NCI-H2081 treated with DMSO at 0.1 percent for 48 hours (cell line): ENCODE measurements at regions not wholly inside any gene's neighbourhood (a gene's known extent, or its start where the extent isn't known, plus 50 kb on each side); places are given as distances from the start of the nearest gene placed in this dataset.
"Not testable (repeated sequence)": the region's sequence is repeated elsewhere in the genome, so short reads cannot be mapped to it uniquely, and the experiment has no call there.

Experiments used
- DNase-seq: peaks from one replicate; lab custom pipeline; 2025; lab: John Stamatoyannopoulos, UW

DNA sequence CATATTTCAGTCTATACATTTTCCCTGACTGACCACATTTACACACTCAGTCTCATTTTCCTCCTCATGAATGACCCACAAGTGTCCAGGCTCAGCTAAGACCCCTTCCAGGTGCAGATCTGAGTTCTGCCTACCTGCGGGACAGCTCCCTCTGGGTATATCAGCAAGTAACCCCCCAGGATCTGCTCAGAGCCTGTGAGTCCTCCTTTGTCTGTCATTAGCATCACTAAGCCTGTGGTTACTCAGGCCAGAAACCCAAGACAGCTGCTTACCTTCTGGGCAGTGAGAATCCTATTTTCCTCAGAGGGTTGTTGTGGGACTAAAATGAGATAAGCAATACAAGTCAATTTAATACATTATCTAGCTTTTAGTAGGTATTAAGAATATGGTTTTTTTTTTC lies 487.6 kb upstream of the BOD1L1 start:
- DNase-seq = no peak

DNA sequence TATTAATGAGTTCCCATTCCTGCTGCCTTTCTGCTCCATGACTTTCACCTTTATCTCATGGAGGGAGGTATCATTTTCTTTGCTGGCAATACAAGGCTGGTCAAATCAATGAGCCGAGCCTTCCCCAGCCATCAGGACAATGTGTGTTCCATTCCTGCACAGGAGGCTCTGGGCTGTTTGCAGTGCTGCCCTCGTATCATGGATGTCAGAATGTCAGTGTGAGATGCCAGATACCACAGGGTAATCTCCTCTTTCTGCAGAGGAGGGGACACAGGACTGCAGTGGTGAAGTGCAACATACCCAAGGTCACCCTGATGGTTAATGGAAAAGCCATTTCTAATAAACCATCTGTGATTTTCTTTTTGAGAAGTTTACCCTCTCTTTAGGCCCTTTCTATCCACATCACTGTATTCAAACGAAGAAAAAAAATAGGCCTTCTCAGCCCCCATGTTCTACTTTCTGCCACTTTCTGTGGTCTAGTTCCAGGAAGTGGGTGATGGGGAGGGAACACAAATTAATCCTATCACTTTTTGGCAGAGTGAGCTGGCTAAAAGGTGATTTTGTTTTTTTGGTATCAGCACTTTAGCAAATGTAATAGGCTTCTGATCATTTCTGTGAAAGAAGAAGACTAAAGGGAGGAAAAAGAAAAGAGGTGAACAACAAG lies 490.2 kb upstream of the BOD1L1 start:
- no peak for DNase-seq

DNA sequence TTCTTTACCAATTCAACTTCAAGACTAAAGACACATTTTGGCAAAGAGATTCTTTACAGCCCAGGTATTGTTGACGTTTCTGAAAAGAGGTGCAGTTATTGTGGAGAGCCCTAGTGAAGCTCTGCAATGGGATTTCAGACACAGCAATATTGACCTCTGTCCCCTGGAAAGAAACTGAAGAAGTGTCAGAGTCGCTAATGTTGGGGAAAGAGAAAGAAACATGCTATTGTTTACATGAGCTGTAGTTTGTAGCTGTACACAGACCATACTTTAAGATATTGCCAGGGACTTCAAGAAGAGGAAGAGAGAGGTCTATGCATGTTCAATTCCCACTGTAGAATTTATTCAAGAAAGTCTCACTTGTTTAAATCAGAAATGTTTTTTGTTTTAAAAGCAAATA lies 497.3 kb upstream of the BOD1L1 start:
- no peak for DNase-seq

DNA sequence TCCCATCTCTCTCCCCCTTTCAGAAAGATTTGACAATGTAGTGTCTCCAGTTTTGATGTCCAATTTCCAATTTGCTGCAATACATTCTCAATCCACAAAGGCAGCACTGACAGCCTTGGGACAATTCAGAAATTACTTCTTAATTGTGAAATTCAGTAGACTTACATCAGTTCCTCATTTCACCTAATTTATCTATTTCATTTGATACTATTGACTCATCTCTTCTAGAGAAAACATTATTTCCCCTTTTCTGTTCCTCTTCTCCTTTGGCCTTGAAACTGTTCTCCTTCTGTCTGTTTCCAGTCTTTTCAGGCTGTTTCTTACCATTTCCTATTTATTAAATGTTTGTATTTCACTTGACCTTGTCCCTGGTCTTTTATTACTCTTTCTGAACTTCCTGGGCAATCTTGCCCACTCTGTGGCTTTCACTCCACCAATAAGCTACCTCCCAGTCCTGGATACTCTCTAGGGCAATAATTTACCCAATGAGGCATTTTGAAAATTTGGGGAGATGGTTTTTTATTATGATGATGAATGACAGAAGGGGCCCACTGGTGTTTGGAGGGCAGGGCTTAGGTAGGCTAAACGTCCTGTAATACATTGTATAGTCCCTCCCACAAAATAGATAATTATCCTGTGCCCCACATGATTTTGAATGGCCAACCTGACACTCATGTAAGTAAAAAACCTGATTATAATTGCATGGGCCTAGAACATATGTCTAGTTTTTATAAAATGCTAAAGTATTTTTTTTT lies 498.0 kb upstream of the BOD1L1 start:
- DNase-seq = no peak

DNA sequence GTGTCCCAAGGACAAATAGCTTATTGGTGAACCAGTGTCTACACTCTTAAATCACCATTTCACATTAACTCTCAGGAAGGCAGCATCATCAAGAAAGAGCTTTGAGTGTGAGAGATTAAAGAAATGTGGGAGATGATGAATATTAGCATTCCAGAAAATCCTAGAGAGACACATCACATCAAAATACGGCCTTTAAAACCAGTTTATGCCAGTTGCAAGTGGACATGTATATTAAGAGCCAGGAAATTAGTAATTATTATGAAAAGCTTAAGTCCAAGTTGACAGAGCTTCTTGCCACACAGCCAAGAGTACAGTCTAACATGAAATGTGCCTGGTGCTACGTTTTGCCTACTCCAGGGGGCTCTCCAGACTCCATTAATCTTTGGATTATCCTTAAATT lies 503.0 kb upstream of the BOD1L1 start:
- no peak for DNase-seq

DNA sequence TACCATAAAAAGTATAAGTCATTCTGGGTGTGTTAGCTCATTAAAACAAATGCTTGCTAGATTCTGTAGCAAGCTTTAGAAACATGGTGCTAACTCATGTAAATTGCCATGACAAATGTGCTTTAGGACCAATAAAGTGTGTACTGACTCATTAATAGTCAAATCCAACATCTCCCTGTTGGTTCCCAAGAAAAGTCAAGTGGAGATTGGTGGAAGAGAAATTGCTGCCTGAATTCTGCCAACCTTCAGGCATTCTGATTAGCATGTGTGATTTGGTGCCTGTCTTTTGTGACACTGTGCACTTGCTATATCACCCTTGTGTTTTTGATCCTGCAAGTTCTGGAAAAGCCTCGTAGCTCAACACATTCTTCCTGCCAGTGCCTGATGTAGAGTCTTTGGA lies 503.8 kb upstream of the BOD1L1 start:
- no peak for DNase-seq

DNA sequence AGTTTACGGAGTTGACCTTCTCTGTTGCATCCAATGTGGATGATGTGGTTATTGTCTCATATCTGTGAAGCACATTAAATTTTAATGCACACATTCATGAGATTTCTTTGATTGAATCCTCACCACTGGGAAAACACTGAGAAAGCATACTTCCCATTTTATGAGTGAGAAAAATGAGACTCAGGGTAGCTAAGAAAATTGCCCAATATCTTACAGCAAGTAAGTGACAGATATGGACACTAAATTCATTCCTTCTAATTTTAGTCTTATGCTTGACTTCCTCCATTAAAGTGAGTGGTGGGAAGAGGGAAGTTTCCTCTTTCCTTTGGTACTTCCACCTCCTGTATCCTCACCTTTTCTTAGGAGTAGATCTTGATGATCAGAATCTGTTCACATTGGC lies 504.8 kb upstream of the BOD1L1 start:
- DNase-seq = no peak

DNA sequence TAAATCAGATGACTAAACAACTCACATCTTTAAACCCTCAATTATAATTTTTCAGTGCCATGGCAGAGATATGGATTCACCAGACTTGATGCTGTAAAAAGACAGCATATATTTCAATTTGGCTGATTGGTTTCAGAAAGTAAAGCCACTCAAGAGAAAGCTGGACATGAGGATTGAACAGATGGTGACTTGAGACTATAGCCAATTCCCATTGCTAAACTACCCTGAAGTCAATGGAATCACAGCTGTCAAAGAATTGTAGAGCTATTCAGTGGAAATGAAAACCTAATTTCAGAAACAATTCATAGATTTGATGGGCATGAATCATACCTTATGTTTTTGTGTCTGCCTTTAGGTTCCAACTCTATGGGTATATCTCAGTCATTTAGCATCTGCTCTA lies 510.6 kb upstream of the BOD1L1 start:
- DNase-seq = no peak

DNA sequence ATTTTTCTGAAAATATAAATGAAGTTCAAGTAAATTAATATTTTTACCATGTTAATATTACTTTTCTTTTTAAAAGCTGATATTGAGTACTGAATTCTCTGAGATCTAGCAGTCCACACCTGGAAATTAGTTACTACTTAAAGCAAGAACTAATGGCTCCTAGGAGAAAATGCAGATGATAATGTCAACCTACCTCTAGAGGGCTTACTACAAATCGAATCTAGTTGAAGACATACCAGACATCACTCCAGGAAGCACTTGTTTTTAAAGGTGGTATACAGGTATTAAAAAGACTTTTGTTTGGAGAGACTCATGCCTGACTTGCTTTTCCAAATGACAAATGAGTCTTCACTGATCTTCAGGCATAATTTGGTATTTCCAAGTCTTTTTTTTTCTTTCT lies 516.4 kb upstream of the BOD1L1 start:
- DNase-seq = no peak

DNA sequence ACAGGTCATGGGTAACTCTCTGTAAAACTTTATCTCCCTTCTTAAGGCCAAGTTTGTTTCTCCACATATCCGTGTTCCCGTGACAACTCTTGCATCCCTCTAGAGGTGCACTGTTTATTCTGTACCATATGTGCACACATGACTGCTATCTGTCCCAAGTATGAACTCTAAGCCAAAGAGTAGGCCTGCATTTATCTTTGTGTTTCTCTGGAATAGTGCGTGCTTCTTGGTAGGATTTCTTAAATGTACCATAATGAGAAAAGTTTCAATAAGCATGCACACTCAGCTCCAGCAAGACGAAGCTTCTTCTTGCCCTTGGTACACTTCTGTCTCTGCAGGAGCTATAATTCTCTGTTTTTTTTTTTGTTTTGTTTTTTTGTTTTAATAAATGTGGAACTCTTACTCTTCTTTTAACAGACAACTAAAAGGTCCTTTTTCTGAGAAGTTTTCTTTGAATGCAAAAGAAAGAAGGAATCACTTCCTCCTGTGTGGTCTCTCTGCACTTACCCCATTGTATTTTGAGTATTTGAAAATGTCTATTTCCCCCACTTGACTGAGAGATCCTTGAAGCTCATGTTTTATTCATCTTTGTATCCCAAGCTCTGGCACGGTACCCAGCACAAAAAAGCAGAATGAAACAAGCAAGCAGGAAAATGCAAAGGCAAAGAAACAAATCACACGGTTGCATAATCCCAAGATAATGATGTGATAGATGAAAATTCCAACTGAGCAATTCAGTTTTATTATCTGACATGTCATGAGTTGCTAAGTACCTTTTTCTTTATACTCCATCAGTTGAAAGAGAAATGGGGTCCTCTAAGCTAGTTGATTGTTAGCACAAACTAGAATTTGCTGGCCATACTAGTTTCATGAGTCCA lies 521.9 kb upstream of the BOD1L1 start:
- DNase-seq = no peak

DNA sequence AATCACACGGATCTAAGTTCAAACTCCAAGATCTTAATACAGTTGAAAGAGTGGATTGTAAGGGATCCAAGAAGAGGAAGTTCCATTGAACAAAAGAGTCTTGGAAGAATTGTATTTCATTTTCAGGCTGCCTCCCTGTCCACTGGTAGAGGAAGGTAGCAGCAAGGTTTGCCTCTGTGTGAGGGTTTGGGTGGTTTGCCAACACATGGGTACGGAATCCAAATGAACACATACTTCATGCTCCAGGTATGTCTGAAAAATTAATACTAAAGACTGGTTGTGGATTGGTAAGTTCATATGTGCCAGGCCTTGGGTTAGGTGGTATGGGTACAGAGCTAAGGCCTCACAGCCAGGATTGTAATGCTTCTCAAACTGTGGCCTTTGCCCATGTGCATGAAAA lies 523.6 kb upstream of the BOD1L1 start:
- DNase-seq = no peak

DNA sequence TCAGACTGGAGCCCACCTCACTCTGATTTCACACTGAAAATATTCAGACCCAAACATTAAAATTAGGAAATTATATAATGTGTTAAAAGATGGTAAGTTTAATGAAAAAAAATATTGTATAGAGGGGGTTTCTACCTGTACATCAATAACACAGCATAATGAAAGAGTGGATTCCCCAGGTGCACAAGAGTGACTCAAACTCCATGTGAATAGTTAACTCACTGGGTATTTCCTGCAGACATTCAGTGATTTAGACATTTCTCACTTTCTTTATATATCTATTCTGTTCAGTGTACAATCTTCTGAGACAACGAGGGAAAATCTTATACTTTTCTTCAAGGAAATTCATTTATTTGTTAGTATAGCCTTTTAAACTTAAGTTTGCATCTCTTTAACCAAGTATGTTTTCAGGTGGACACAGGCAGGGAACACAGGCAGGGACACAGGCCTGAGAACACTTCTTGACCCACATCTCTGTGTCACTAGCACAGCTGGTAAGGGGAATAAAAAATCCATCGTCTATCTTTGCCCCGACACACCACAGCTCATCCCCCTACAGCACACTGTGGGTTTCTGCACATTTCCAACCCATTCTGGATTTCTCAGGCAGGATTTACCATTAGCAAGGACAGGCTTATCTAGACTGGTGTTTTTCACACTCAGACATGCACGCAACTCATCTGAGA lies 525.5 kb upstream of the BOD1L1 start:
- DNase-seq = no peak

DNA sequence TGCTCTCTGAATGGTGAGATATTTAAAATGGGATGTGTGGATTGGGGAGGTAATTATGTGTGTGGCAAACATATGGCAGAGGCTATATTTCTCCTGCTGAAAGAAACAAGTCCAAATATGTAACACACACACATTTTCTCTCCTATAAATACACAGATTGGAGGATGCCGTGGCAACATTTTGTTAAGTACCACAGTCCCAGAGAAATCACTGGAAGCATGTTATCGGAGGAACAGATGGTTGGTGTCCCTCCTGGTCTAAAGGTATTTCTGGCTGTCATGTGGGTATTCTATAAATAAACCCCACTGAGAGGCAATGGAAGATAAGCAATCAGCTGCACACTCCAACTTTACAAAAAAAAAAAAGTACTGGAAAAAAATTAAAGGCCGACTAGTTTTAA lies 528.3 kb upstream of the BOD1L1 start:
- no peak for DNase-seq

DNA sequence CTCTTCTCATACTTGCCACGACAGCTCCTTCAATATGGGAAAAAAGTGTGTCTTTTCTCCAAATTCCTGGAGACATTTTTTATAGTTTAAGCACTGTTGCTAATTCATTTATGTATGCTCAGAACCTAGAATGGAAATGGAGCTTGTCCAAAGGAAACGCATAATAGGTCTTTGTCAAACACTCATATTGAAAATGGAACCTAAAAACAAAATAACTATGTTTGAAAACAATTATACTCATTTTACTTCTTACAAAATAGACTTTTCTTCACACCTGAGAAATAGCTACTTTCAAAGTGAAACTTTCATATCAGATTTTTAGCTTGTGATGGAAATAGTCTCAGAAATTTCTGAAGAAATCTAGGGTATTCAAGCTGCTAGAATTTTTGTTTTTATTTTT lies 529.7 kb upstream of the BOD1L1 start:
- DNase-seq = no peak

DNA sequence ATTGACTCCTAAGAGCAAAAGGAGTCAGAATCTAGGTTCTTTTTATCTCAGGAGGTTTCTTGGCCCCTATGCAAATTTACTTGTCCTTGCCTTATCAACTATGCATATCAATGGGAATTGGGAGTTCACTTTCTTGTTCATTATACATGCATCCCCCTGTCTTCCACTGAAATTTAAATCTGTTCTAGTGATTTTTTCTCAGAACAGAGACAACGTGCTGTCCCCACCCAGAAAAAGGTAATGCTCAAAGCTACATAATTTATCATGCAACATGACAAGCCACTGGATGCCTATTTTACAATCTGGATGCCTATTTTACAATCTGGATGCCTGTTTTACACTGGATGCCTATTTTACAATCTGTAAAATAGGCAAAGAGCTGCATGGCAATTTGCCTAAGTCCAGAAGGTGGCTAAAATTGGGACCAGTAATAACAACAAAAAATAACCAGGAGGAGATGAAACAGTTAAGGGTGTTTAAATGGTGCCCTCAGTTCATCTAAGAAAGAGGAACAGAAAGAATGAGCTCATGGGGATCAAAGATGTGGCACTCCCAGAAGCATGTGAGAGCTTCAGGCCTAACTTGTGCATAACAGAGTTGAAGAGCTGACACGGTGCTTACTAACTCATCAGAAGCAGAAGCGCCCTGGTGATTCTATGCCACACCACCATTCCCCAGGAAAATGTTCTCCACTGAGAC lies 537.8 kb upstream of the BOD1L1 start:
- no peak for DNase-seq

DNA sequence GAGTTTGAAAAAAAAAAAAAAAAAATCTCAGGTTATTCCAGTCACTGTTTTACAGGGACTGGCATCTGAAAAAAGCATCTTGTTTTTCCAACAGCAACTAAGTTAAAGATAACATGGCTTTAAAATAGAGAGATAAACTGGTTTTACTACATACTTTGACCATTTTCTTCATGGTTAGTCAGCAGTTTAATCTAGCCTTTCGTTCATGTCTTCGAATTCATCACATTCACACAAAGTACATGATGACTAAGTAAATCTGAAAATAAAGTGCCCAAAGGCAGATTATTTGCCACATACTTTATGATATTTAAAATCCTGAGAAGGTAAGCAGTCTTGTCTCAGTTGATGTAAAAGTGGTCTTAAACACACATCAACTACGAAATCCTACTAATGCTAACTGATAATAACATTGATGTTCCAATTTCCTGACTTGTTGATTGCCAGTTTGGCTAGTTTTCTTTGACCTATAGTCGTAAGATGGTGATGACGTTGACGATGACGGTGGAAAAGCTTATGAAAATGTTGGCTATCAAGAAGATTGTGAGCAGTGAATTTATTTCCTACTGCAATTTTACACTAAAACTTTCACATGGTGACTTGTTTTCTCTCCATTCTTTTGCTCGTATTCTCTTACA lies 540.5 kb upstream of the BOD1L1 start:
- DNase-seq = no peak

DNA sequence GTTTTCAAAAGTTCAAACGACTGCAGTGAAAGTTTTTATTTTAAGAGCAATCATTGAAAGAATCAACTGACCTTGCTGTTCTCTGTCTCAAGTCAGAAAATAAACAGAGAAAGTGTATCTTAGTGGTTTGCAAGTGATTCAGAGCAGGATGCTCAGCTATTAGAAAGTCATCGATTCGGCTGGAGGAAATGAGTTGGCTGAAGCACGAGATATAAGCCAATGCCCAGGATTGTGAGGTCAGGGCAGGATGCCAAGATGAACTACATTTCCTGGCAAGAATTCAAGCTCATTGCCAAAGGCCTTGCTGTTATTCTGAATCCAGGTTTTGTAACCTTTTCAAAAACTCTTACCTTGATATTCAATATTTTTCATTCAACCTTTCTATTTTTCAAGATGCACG lies 541.4 kb upstream of the BOD1L1 start:
- peak; percentile 9 for DNase-seq

DNA sequence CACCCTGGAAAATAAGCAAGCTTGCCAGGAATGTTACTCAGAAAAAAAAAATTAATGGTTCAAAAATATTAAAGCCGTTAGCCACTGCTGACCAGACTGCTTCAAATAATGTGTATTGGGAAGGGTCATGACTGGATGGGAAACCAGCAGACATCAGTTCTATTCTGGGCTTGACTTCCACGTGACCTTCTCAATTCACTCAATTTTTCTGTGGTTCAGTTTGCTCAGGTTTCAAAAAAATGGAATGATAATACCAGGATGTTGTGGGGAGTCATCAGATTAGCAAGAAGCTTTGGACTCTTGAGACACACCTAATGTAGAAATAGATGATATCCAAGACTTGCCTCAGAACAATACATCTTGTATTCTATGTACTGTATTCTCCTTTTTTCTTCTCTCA lies 541.9 kb upstream of the BOD1L1 start:
- no peak for DNase-seq

DNA sequence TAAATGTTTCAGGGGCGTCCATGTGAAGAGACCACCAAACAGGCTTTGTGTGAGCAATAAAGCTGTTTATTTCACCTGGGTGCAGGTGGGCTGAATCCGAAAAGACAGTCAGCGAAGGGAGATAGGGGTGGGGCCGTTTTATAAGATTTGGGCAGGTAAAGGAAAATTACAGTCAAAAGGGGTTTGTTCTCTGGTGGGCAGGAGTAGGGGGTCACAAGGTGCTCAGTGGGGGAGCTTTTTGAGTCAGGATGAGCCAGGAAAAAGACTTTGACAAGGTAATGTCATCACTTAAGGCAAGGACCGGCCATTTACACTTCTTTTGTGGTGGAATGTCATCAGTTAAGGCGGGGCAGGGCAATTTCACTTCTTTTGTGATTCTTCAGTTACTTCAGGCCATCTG lies 542.4 kb upstream of the BOD1L1 start:
- DNase-seq = not testable (repeated sequence)

DNA sequence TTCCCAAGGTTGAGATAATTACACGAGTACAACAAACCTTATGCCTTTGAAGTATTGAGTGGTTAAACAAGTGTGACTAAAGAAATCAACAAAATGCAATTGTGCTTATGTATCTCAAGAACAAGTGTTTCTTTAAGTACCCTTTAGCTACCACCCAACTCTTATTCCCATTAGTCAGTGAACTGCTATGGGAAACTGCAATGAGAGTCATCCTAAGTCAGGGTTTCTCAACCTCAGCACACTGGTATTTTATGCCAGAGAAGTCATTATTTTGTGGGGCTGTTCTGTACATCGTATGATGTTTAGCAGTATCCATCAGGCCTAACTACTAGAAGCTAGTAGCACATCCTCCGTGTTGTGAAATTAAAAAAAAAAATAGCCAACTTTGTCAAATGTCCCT lies 549.1 kb upstream of the BOD1L1 start:
- no peak for DNase-seq

DNA sequence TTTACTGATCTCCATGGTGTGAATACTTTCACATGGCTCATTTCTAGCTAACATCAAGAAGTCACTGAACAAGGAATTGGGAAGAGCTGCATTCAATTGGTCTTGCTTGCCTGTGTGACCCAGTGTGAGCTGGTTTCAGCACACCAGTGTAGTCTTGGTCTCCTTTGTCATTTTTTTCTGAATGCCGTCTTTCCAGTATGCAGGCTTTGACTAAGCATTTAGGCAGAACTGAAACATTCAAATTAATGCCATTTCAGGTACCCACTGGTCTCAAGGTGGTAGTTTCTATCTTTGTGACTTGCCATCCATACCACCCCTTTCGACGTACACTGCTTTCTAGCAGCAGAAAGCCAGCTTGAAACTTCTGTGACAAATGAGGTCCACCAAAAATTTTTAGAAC lies 550.5 kb upstream of the BOD1L1 start:
- DNase-seq = no peak
